ENCODE measurements at regions not wholly inside any gene's neighbourhood (a gene's known extent, or its start where the extent isn't known, plus 50 kb on each side); places are given as distances from the start of the nearest gene placed in this dataset.

DNA sequence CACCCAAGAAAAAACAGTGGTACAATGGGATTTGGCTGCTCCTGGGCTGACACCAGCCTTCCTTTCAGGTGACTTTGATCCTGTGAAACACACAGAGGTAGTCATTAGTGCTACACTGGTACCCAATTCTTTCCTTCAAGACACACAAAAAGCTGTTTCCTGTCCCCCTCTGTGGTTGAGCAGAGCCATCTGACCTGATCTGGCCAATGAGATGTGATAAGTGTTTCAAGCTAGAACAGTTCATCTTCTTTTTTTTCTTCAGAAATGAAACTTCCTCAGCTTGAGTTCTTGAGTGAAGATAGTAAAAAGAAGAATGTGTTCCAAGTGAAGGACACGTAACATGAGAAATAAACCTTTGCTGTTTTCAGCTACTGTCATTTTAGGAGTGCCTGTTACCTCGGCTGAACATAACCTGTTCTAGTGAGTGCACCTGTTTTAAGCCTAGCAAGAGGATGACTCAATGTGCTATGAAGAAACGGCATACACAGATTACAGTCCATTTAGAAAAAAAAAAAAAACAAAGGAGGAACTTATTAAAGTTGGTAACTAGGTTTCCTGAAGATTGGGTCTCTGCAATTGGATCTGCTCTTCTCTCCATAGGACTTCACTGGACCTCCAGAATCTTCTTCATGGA lies 287.8 kb downstream of the GAS1 start:
- no peak for DNase-seq (ENCODE audit: extremely low read depth, low read depth)
- TF ChIP-seq, protein P1, sequence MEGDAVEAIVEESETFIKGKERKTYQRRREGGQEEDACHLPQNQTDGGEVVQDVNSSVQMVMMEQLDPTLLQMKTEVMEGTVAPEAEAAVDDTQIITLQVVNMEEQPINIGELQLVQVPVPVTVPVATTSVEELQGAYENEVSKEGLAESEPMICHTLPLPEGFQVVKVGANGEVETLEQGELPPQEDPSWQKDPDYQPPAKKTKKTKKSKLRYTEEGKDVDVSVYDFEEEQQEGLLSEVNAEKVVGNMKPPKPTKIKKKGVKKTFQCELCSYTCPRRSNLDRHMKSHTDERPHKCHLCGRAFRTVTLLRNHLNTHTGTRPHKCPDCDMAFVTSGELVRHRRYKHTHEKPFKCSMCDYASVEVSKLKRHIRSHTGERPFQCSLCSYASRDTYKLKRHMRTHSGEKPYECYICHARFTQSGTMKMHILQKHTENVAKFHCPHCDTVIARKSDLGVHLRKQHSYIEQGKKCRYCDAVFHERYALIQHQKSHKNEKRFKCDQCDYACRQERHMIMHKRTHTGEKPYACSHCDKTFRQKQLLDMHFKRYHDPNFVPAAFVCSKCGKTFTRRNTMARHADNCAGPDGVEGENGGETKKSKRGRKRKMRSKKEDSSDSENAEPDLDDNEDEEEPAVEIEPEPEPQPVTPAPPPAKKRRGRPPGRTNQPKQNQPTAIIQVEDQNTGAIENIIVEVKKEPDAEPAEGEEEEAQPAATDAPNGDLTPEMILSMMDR (IDR thresholded peaks at IDR 0.05; ENCODE audit: low read depth, low read length, missing control alignments), result no peak
- H3K4me3 ChIP-seq (replicated peaks; ENCODE audit: low read depth, low read length), result no peak overlapping the region

- TF ChIP-seq, protein P1 (IDR thresholded peaks at IDR 0.05; ENCODE audit: low read depth, low read length, missing control alignments), result no peak
- no peak overlapping the region for H3K4me3 ChIP-seq (replicated peaks; ENCODE audit: low read depth, low read length)
- no peak for DNase-seq (ENCODE audit: extremely low read depth, low read depth)
Observed at GRCh38 chr9:86655147-86655546, 292.2 kb downstream of the GAS1 start.

DNA sequence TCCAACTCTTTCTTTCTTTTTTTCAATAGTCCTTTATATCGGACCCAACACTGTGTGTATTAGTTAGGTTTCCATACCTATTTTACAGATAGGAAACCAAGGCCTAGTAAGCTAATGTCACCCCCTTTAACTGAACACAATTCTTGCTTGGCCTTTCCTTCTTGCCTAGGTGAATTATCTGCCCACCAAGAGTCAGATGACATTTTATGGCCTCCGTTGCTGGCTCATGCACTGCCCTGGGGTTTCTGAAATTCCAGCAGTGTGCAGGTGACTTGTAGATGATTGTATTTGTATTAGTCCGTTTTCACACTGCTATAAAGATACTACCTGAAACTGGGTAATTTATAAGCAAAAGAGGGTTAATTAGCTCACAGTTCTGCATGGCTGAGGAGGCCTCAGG lies 293.8 kb downstream of the GAS1 start:
- DNase-seq (ENCODE audit: extremely low read depth, low read depth), result no peak
- TF ChIP-seq, protein P1 (IDR thresholded peaks at IDR 0.05; ENCODE audit: low read depth, low read length, missing control alignments), result no peak
- no peak overlapping the region for H3K4me3 ChIP-seq (replicated peaks; ENCODE audit: low read depth, low read length)

- DNase-seq (ENCODE audit: extremely low read depth, low read depth), result no peak
- H3K4me3 ChIP-seq (replicated peaks; ENCODE audit: low read depth, low read length), result no peak overlapping the region
- TF ChIP-seq, protein P1 (IDR thresholded peaks at IDR 0.05; ENCODE audit: low read depth, low read length, missing control alignments), result no peak
Observed at GRCh38 chr9:86652736-86653135, 294.6 kb downstream of the GAS1 start.

GRCh38 chr9:86649913-86650312 lies 295.7 kb upstream of the TUT7 start:
- no peak overlapping the region for H3K4me3 ChIP-seq (replicated peaks; ENCODE audit: low read depth, low read length)
- TF ChIP-seq, protein P1 (IDR thresholded peaks at IDR 0.05; ENCODE audit: low read depth, low read length, missing control alignments), result no peak
- no peak for DNase-seq (ENCODE audit: extremely low read depth, low read depth)

- no peak overlapping the region for H3K4me3 ChIP-seq (replicated peaks; ENCODE audit: low read depth, low read length)
- no peak for DNase-seq (ENCODE audit: extremely low read depth, low read depth)
Observed at GRCh38 chr9:86648828-86649170, 294.6 kb upstream of the TUT7 start.

More at GRCh38 chr9:86648828-86649170, 294.6 kb upstream of the TUT7 start:
- TF ChIP-seq, protein P1 (IDR thresholded peaks at IDR 0.05; ENCODE audit: low read depth, low read length, missing control alignments), result no peak
